NAMALWA (cell line): ENCODE measurements at regions not wholly inside any gene's neighbourhood (a gene's known extent, or its start where the extent isn't known, plus 50 kb on each side); places are given as distances from the start of the nearest gene placed in this dataset.
A peak's percentile ranks its signal among the peaks of the same experiment; 100 is the strongest.

Source experiments
- DNase-seq: peaks from one replicate; pipeline ENCODE4 v3.0.0-alpha.2; 2015; ENCODE audit warnings: low spot score

DNA sequence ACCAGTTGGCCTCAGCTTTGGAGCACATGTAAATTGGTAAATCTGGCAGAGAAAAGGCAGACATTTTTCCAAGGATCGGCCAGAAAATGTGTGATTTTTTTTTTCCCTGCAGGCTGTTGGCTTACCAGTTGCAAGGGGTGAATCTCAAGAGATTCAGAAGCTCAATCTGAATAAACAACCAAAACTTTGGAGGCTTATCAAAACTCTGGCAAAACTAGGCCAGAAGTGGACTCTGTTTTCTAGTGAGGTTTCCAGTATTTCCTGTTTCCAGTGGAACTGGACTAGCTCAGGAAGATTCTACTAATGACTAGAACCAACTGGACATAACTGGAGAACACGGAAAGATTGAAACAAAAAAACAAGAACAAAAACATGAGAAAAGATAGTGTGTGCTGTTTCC is 191.3 kb downstream of the SMIM20 start:
- DNase-seq = no peak

DNA sequence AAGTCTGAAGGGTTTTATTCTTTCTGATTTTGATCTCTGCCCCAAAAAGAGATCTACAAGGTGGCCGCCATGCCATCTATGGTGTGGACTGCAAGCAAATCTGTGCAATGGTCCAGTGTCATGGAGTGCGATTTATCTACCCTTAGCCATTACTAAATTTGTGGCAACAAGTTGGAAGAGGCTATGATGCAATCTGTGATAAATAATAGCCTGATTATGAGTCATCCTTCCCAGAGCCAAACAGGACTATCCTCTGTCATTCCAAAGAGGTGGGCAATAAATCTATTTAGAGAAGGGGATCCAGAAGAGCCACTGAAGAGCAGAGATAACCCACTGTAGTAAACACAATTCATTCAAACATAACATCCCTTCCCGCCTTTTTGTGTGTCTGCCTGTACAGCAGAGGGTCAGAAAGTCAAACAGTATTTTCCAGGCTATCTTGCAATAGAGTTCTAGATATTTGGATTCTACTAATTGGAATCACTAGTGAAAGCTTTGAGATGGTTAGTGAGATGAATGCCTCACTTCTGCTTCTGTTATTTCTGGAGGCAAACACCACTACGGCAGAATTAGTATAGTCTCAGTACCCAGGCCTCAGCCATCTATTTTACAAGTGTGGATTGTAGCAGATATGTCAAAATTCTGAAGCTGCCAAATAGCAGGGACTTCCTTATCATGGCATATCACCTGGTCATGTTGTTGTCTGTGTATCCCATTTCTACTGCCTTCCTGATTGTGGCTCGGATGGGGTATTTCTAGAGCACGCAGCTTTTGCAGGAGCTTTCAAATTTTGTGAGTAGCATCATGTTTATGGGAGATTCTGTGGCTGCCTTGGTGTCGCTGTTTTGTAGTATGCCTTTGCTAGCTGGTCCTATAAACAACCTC is 192.0 kb downstream of the SMIM20 start:
- no peak for DNase-seq

DNA sequence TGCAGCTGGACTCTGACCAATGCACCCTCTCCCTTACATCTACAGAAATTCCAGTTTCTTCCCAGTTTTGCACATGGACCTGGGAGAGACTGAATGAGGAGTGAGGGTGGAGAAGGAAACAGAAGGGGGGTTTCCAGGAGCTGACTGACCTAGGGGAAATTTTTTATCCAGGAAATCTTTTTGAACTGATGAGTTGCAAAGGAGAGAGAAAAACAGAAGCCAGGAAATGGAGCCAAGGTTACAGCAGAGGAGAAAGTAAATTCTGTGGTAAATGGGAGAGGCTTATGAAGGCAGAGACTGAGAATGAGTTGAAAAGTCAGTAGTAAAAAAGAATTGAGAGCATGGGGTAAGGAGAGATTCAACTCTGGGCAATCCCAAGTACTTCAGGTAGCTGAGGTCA is 192.8 kb downstream of the SMIM20 start:
- no peak for DNase-seq

DNA sequence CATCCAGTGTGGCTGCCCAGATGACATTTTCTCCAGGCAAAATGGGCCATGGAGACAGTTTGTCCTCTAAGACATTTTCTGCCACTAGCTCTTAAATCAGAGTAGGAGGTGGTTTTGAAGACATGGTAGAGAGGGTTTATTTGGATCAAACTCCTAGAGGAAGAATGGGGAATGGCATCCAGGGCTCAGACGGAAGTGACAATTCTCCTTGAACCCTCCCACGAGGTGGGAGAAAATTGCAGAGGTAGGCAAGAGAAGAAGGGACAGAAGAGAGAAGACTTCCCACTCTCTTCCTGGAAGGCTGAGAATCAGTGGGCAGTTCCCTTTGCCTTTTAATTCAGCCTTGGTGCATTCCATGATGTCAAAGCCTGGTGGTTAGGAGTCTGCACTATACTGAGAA is 194.0 kb downstream of the SMIM20 start:
- no peak for DNase-seq

DNA sequence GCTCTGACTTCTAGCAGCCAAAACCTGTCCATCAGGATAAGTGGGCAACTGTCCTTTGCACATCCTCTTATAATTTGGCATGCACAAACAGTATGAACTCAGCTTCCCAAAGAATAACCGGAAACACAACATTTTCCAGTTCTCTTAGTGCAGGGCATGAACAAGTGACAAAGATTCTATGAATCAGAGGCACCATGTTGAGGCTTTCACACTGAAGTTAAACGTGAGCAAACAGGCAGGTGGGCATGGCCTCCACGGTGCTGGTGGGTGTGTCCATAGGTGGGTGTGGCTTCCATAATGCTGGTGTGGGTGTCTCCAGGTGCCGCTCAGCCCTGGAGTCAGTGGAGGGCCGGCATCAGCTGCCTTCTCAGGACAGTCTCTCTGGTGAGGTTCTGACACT is 196.5 kb downstream of the SMIM20 start:
- DNase-seq = no peak

DNA sequence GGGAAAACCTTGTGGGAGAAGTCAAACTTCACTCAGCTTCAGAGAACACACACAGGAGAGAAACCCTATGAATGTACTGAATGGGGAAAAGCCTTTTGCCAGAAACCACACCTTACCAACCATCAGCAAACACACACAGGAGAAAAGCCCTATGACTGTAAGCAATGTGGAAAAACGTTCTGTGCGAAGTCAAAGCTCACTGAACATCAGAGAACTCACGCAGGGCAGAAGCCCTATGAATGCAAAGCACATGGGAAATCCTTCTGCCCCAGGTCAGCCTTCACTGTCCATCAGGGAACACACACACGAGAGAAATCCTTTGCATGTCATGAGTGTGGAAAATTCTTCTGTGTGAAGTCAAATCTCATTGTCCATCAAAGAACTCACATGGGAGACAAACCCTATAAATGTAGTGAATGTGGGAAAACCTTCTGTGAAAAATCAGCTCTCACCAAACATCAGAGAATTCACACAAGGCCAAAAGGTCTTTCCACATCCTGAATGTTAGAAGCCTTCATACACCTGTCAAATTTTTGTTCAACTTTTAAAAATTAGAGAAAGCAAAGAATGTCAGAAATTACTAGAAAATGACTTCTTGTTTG is 199.4 kb downstream of the SMIM20 start:
- DNase-seq = no peak

- DNase-seq = no peak
Observed at GRCh38 chr4:26116057-26116456, 202.0 kb downstream of the SMIM20 start.

GRCh38 chr4:26120098-26120825 is 200.6 kb upstream of the RBPJ start:
- DNase-seq = no peak

GRCh38 chr4:26122690-26123089 is 198.1 kb upstream of the RBPJ start:
- no peak for DNase-seq

DNA sequence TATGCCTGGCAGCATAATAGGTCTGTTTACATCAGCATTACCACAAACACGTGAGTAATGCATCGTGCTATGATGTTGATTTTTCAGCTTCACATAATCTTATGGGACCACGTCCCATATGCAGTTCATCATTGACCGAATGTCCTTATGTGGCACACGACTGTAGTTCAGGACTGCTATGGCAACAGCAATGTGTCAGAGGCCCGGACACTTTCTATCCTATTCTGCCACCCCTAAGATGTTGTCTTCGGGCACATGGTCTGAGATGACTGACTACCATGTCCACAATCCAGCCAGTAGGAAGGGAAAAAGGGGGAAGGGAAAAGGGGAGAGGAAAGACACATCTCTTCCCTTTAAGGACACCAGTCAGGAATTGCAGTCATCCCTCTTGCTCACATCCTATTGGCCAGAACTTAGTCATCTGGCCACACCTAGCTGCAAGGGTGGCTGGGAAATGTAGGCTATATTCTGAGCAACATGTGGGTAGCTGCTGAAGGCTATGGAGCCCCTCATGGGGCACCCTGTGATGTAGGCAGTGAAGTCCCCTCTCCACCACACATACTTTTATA is 196.0 kb upstream of the RBPJ start:
- DNase-seq = peak; percentile 9

GRCh38 chr4:26126143-26126718 is 194.6 kb upstream of the RBPJ start:
- peak; percentile 14 for DNase-seq

DNA sequence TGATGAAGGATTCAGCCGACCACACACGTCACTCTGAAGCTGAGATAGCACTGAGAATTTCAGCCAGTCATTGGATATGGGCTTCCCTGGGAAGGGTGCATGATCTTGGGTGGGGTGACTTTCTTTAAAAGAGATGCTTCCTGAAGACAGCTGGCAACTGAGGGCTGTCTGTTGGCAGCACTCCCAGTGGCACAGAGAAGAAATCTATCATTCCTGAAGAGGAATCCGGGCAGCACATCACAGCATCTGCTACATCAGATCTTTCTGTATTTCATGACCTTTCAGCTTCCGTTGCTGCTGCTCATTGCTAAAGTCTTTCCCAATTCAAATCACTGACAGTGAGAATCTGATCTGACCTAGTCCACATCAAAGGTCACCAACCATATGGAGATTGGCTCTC is 193.8 kb upstream of the RBPJ start:
- DNase-seq = no peak

GRCh38 chr4:26127851-26128337 is 192.9 kb upstream of the RBPJ start:
- DNase-seq = no peak

- DNase-seq = no peak
Observed at GRCh38 chr4:26130173-26130572, 190.6 kb upstream of the RBPJ start.

DNA sequence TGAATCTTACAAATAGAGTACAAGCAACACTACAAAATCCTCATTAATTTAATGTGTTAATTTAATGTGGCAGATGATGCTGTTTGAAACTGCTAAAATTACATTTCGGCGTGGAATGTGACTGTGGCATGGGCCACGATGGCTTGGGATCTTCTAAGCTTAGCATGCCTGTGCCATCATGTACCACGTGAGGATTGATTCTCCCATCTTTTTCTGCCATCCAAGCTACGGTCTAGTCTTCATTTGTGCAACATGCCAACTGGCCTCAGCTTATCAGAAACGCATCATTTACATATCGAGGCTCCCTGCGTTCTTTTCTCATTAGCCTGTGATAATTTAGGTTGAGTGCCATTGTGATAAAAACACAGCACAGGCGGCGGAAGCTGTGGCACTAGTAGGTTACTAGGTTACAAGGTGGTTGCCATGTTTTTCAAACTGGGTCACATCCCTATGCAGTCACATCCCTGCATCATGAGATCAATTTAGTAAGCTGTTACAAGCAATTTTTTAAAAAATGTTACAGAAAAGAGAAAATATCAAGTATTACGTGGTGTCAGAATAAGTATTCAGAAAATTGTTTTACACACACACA is 189.9 kb upstream of the RBPJ start:
- no peak for DNase-seq

GRCh38 chr4:26131711-26132110 is 189.1 kb upstream of the RBPJ start:
- no peak for DNase-seq

GRCh38 chr4:26132858-26133257 is 188.0 kb upstream of the RBPJ start:
- no peak for DNase-seq

DNA sequence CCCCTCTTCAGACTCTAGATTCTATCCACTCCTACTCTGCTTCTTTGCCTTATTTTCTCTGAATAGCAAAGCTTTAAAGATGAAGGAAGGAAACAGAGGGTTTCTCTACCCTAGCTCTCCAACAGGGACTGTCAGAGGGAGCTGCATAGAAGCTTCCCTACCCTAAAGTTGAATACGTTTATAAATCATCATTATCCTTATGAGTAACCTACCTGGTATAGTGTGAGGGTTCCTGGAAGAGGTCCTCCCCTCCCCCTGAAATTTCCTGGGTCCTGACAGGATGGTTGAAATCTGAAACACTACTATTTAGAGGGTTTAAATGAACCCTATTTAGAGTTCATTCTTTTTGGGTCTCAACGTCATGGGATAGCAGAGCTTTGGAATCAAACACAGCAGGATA is 187.0 kb upstream of the RBPJ start:
- no peak for DNase-seq

DNA sequence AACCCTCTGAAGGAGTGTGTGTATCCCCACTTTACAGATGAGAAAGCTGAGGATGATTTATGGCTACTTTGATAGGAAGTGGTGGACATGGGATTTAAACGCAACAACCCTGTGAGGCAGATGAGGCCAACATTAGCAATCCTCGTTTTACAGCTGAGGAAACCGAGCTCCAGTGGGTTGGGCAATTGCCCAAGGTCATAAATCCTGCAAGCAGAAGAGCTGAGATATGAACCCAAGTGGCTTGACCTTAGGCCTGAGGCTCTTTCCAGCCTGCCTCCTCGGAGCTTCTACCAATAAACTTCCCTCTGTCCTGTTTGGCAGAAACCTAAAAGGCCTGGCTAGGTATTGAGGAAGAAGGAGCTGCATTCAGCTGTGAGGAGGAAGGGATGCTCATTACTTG is 185.5 kb upstream of the RBPJ start:
- no peak for DNase-seq

DNA sequence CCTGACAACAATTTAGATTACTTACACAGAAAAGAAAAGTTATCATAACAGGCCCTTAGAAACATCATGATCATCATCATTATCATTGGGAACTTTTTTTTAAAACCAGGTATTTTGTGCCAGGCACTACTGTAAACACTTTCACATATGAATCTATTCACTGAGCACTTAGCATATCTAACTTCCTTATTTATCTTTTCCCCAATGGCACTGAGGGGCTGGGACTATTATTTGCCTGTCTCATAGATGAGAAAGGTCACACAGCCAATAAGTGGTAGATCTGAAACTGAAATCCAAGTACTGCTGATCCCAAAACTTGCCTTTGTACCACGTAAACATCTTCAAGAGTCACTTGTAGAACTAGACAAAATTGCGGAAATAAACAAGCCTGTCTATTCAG is 184.2 kb upstream of the RBPJ start:
- DNase-seq = no peak

DNA sequence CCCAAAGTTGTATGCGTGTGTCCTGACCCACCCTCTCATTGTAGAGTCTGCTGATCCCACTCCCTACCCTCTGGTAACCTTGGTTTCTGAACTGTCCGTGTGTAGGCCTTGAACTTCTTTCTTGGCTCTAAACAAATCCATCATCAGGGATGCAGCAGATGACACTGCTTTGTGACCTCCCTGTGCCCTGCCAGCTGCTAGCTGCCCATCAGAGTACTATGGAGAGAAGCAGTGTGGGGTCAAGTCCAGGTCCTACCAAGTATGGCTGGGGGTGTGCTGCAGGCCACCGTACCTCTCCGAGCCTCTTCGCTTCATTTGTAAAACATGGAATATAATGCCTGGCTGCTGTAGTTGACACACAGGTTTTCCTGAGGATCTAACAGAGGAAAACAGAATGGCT is 183.5 kb upstream of the RBPJ start:
- no peak for DNase-seq
